ENCODE measurements at regions not wholly inside any gene's neighbourhood (a gene's known extent, or its start where the extent isn't known, plus 50 kb on each side); places are given as distances from the start of the nearest gene placed in this dataset.
"Not testable (repeated sequence)": the region's sequence is repeated elsewhere in the genome, so short reads cannot be mapped to it uniquely, and the experiment has no call there.

DNA sequence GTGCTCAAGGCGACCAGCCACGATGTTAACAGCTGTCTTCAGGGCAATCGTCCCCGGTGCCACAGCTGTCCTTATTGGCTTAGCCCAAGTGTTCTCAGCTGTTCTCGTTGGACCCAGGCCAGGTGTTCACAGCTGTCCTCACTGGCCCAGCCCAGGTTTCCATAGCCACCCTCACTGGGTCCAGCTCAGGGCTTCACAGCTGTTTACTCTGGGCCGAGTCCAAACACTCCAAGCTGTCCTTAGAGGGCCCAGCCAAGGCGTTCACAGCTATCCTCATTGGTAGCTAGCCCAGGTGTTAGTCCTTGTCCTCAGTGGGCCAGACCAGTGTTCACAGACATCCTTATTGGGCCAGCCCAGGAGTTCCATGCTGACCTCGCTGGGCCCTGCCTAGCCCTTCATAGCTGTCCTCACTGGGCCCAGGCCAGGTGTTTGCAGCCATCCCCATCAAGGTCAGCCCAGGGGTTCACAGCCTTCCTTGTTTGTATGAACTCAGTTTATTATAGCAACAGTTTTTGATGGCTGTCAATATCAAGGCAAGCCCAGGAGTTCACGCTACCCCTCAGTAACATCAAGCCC, 106.0 kb upstream of the THOC3 start:
- TF ChIP-seq CTCF (conservative IDR thresholded peaks at IDR 0.05; ENCODE audit: low read depth, low read length); EZH2 (IDR thresholded peaks at IDR 0.05; ENCODE audit: borderline replicate concordance, low read depth, low read length, poor library complexity, severe bottlenecking): not testable (repeated sequence)

Measured in A673 (cell line).